GM23248 (cell line): ENCODE measurements at regions not wholly inside any gene's neighbourhood (a gene's known extent, or its start where the extent isn't known, plus 50 kb on each side); places are given as distances from the start of the nearest gene placed in this dataset.

Experiments
- EZH2 ChIP-seq: fragments of 200-600 bp; sonication (generic); IDR thresholded peaks from 2 replicates; pipeline ENCODE4 v1.6.1; 2018; ENCODE audit warnings: antibody characterized with exemption, mild to moderate bottlenecking; ENCODE audit not compliant: insufficient read depth, poor library complexity, severe bottlenecking
- EZH2phosphoT487 ChIP-seq: fragments of 200-600 bp; sonication (generic); IDR thresholded peaks from 2 replicates; pipeline ENCODE4 v1.6.1; 2018; ENCODE audit warnings: antibody characterized with exemption, moderate library complexity, mild to moderate bottlenecking, low read depth; ENCODE audit not compliant: insufficient read depth

- TF ChIP-seq EZH2phosphoT487 (no peak), EZH2 (no peak)
Measured at GRCh38 chr2:6618201-6618600, 247.5 kb downstream of the CMPK2 start.
